K562 (cell line): ENCODE measurements at regions not wholly inside any gene's neighbourhood (a gene's known extent, or its start where the extent isn't known, plus 50 kb on each side); places are given as distances from the start of the nearest gene placed in this dataset.

ENCODE experiments used
- CTCF ChIP-seq, 3 experiments: IDR thresholded peaks in 2 of 3; conservative IDR thresholded peaks in 1 of 3; 2 replicates each; pipeline ENCODE4 v1.5.1; 2011 to 2012; ENCODE audit warnings: low read length in 3 of 3, mild to moderate bottlenecking in 3 of 3, control low read depth in 2 of 3, improper control_type of control experiment in 1 of 3, inconsistent platforms in 1 of 3, low read depth in 1 of 3, mixed read lengths in 1 of 3, moderate library complexity in 1 of 3; ENCODE audit not compliant: insufficient read depth in 2 of 3
- EP300 ChIP-seq: IDR thresholded peaks from 2 replicates; pipeline ENCODE4 v1.6.1; 2012; ENCODE audit warnings: low read length, improper control_type of control experiment
- FOSL1 ChIP-seq: fragments of 200-800 bp; sonication (Bioruptor generic); conservative IDR thresholded peaks from 2 replicates; pipeline ENCODE4 v1.6.1; 2016; ENCODE audit warnings: missing genetic modification characterization, missing compliant biosample characterization
- FOXP1 ChIP-seq: sonication (generic); formaldehyde crosslinking; IDR thresholded peaks from 2 replicates; pipeline ENCODE4 v1.8.0; 2022; ENCODE audit warnings: mild to moderate bottlenecking, missing genetic modification reagents
- HMGXB4 ChIP-seq: sonication (generic); formaldehyde crosslinking; IDR thresholded peaks from 2 replicates; pipeline ENCODE4 v1.8.1; 2023; ENCODE audit warnings: mild to moderate bottlenecking, missing genetic modification reagents
- POLR2AphosphoS5 ChIP-seq: IDR thresholded peaks from 2 replicates; pipeline ENCODE4 v1.6.1; 2011; ENCODE audit warnings: mild to moderate bottlenecking, low read depth, low read length, moderate library complexity; ENCODE audit not compliant: control insufficient read depth, insufficient read depth
- TSC22D4 ChIP-seq: fragments of 450-650 bp; IDR thresholded peaks from 2 replicates; pipeline ENCODE4 v1.6.1; 2016; ENCODE audit warnings: missing genetic modification characterization, missing biosample characterization, control low read depth
- ZFP36 ChIP-seq: fragments of 150-350 bp; IDR thresholded peaks from 2 replicates; pipeline ENCODE4 v1.6.1; 2018; ENCODE audit warnings: low read length, low read depth; ENCODE audit not compliant: partially characterized antibody
- ZNF175 ChIP-seq: fragments of 200-800 bp; sonication (Bioruptor generic); IDR thresholded peaks from 2 replicates; pipeline ENCODE4 v1.6.1; 2016; ENCODE audit warnings: low read depth, mild to moderate bottlenecking, missing genetic modification characterization, missing compliant biosample characterization
- ZNF280B ChIP-seq: fragments of 250-450 bp; sonication (Bioruptor Pico); IDR thresholded peaks from 2 replicates; pipeline ENCODE4 v1.5.1; 2021; ENCODE audit warnings: mild to moderate bottlenecking

GRCh38 chr3:8286749-8287148 lies 214.9 kb upstream of the LMCD1 start:
- TF ChIP-seq ZFP36 (no peak), EP300 (no peak), FOXP1 (CRISPR knock-in tag) (no peak), FOSL1 (tag) (no peak), TSC22D4 (tag) (no peak), ZNF175 (CRISPR knock-in tag) (no peak), ZNF280B (CRISPR knock-in tag) (no peak), POLR2AphosphoS5 (no peak), CTCF (IDR thresholded peaks at IDR 0.05 in 2 of 3, conservative IDR thresholded peaks at IDR 0.05 in 1 of 3; ENCODE audit: insufficient read depth in 2 of 3, low read depth in 1 of 3, low read length in 3 of 3) (no peak), HMGXB4 (no peak)
